Astrocyte (in vitro differentiated cells and primary cell): ENCODE measurements at regions not wholly inside any gene's neighbourhood (a gene's known extent, or its start where the extent isn't known, plus 50 kb on each side); places are given as distances from the start of the nearest gene placed in this dataset.

Experiments used
- DNase-seq: peaks from one replicate; pipeline ENCODE4 v3.0.0-alpha.2; 2010; ENCODE audit warnings: low read depth
- FAIRE-seq: peaks from 2 replicates; lab custom pipeline; 2011; peaks lifted over from hg19 to GRCh38; lab: Jason Lieb, UNC
- H2AFZ ChIP-seq: 2 replicates; pipeline ENCODE4 v1.6.0; 2012; ENCODE audit warnings: low read depth, low read length, inconsistent platforms
- H3K27ac ChIP-seq: 2 replicates; pipeline ENCODE4 v1.5.1; 2011; ENCODE audit warnings: low read depth, low read length, inconsistent platforms
- H3K27me3 ChIP-seq: 2 replicates; pipeline ENCODE4 v1.6.0; 2011; ENCODE audit warnings: low read length, inconsistent platforms; ENCODE audit not compliant: insufficient read depth
- H3K36me3 ChIP-seq: 2 replicates; pipeline ENCODE4 v1.5.1; 2011; ENCODE audit warnings: low read length, inconsistent platforms; ENCODE audit not compliant: insufficient read depth
- H3K4me1 ChIP-seq: 2 replicates; pipeline ENCODE4 v1.5.1; 2011; ENCODE audit warnings: low read length, inconsistent platforms; ENCODE audit not compliant: insufficient read depth
- H3K4me2 ChIP-seq: 2 replicates; pipeline ENCODE4 v1.6.0; 2012; ENCODE audit warnings: low read length, inconsistent platforms
- H3K4me3 ChIP-seq: 2 replicates; pipeline ENCODE4 v1.5.1; 2011; ENCODE audit warnings: low read depth, mild to moderate bottlenecking, low read length, inconsistent platforms; ENCODE audit not compliant: insufficient read depth
- H3K79me2 ChIP-seq: 2 replicates; pipeline ENCODE4 v1.6.0; 2012; ENCODE audit warnings: mild to moderate bottlenecking, low read length, inconsistent platforms; ENCODE audit not compliant: insufficient read depth
- H3K9ac ChIP-seq: 2 replicates; pipeline ENCODE4 v1.6.0; 2012; ENCODE audit warnings: mild to moderate bottlenecking, low read length, inconsistent platforms
- H3K9me3 ChIP-seq: 2 replicates; pipeline ENCODE4 v1.5.1; 2012; ENCODE audit warnings: low read depth, mild to moderate bottlenecking, low read length, inconsistent platforms; ENCODE audit not compliant: insufficient read depth
- H4K20me1 ChIP-seq: 2 replicates; pipeline ENCODE4 v1.6.0; 2012; ENCODE audit warnings: low read length, inconsistent platforms; ENCODE audit not compliant: insufficient read depth
- H3K27ac Mint-ChIP-seq: one replicate; pipeline ENCODE4 v1.8.0; 2021; ENCODE audit warnings: mild to moderate bottlenecking, mixed read lengths; ENCODE audit not compliant: unreplicated experiment
- H3K27me3 Mint-ChIP-seq: one replicate; pipeline ENCODE4 v1.8.0; 2021; ENCODE audit warnings: low read depth, mixed read lengths; ENCODE audit not compliant: unreplicated experiment
- H3K36me3 Mint-ChIP-seq: one replicate; pipeline ENCODE4 v1.8.0; 2021; ENCODE audit warnings: low read depth, mixed read lengths; ENCODE audit not compliant: unreplicated experiment
- H3K4me1 Mint-ChIP-seq: one replicate; pipeline ENCODE4 v1.8.0; 2021; ENCODE audit warnings: low read depth, mixed read lengths; ENCODE audit not compliant: unreplicated experiment
- H3K4me3 Mint-ChIP-seq: one replicate; pipeline ENCODE4 v1.8.0; 2021; ENCODE audit warnings: mild to moderate bottlenecking, moderate library complexity, mixed read lengths; ENCODE audit not compliant: unreplicated experiment
- H3K9me3 Mint-ChIP-seq: one replicate; pipeline ENCODE4 v1.8.0; 2021; ENCODE audit warnings: mild to moderate bottlenecking, mixed read lengths; ENCODE audit not compliant: unreplicated experiment
- EZH2 ChIP-seq: IDR thresholded peaks from 2 replicates; pipeline ENCODE4 v1.6.1; 2012; ENCODE audit warnings: mild to moderate bottlenecking, low read length, inconsistent platforms; ENCODE audit not compliant: insufficient read depth
- TF ChIP-seq, protein P1 (sequence below): IDR thresholded peaks from 2 replicates; pipeline ENCODE4 v1.5.1; 2011; ENCODE audit warnings: low read depth, mild to moderate bottlenecking, inconsistent platforms, low read length, moderate library complexity; ENCODE audit not compliant: insufficient read depth

DNA sequence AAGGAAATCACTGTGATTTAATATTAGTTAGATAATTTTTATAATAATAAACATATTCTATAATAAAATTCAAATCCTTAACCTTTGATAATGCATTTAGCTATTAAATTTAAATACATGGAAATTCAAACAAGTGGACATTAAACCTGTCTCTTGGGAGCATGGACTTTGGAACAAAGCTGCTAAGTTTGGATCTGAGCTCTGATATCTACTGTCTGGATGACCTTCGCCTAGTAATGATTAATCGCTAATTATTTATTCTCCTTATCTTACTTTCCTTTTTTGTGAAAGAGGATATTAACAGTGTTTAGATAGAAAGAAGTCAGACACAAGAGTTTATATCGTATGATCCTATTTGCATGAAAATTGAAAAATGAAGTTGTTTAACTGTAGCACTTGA is 980.9 kb downstream of the FSTL5 start:
- Histone ChIP-seq H3K4me1 (no peaks in the 10 kb centered on the region), H3K4me2 (no peak overlapping the region), H3K27ac (no peak overlapping the region), H3K36me3 (no peaks in the 10 kb centered on the region), H3K9ac (no peak overlapping the region), H3K79me2 (no peaks in the 10 kb centered on the region), H4K20me1 (no peaks in the 10 kb centered on the region), H3K27me3 (no peaks in the 10 kb centered on the region), H2AFZ (no peak overlapping the region), H3K9me3 (no peaks in the 10 kb centered on the region), H3K4me3 (no peak overlapping the region)
- no peaks in the 10 kb centered on the region for H3K36me3 Mint-ChIP-seq
- no peaks in the 10 kb centered on the region for H3K9me3 Mint-ChIP-seq
- H3K4me3 Mint-ChIP-seq: no peak overlapping the region
- TF ChIP-seq EZH2: no peak
- TF ChIP-seq, protein P1, sequence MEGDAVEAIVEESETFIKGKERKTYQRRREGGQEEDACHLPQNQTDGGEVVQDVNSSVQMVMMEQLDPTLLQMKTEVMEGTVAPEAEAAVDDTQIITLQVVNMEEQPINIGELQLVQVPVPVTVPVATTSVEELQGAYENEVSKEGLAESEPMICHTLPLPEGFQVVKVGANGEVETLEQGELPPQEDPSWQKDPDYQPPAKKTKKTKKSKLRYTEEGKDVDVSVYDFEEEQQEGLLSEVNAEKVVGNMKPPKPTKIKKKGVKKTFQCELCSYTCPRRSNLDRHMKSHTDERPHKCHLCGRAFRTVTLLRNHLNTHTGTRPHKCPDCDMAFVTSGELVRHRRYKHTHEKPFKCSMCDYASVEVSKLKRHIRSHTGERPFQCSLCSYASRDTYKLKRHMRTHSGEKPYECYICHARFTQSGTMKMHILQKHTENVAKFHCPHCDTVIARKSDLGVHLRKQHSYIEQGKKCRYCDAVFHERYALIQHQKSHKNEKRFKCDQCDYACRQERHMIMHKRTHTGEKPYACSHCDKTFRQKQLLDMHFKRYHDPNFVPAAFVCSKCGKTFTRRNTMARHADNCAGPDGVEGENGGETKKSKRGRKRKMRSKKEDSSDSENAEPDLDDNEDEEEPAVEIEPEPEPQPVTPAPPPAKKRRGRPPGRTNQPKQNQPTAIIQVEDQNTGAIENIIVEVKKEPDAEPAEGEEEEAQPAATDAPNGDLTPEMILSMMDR: no peak
- FAIRE-seq (no peak), DNase-seq (no peak)
- no peaks in the 10 kb centered on the region for H3K4me1 Mint-ChIP-seq
- H3K27me3 Mint-ChIP-seq: no peaks in the 10 kb centered on the region
- H3K27ac Mint-ChIP-seq: no peak overlapping the region

DNA sequence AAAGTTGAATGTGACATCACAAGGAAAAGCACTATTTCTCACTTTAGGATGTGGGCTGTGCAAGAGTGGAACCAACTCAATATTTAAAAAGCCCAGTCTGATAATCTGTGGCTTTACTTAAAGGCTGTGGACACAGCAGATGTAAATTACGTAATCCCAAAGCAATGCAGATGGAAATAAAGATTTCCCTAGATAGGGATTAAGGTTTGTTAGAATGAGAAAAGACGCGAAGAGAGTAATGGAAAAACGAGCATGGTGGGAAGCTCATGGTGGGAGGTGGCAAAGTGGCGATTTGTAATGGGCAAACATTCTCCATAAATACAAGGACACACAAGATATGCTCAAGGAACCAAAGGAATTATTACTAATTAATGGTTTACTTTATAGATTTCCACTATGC is 985.5 kb downstream of the FSTL5 start:
- Histone ChIP-seq H3K27me3 (no peaks in the 10 kb centered on the region), H3K4me1 (no peaks in the 10 kb centered on the region), H3K27ac (no peak overlapping the region), H3K9ac (no peak overlapping the region), H3K9me3 (no peaks in the 10 kb centered on the region), H3K4me3 (no peak overlapping the region), H4K20me1 (no peaks in the 10 kb centered on the region), H2AFZ (no peak overlapping the region), H3K79me2 (no peaks in the 10 kb centered on the region), H3K36me3 (no peaks in the 10 kb centered on the region), H3K4me2 (no peak overlapping the region)
- no peak for TF ChIP-seq EZH2
- TF ChIP-seq, protein P1: no peak
- FAIRE-seq: no peak
- Mint-ChIP-seq H3K4me3 (no peak overlapping the region), H3K4me1 (no peaks in the 10 kb centered on the region), H3K9me3 (no peaks in the 10 kb centered on the region), H3K27me3 (no peaks in the 10 kb centered on the region), H3K27ac (no peak overlapping the region), H3K36me3 (no peaks in the 10 kb centered on the region)
- DNase-seq: no peak

DNA sequence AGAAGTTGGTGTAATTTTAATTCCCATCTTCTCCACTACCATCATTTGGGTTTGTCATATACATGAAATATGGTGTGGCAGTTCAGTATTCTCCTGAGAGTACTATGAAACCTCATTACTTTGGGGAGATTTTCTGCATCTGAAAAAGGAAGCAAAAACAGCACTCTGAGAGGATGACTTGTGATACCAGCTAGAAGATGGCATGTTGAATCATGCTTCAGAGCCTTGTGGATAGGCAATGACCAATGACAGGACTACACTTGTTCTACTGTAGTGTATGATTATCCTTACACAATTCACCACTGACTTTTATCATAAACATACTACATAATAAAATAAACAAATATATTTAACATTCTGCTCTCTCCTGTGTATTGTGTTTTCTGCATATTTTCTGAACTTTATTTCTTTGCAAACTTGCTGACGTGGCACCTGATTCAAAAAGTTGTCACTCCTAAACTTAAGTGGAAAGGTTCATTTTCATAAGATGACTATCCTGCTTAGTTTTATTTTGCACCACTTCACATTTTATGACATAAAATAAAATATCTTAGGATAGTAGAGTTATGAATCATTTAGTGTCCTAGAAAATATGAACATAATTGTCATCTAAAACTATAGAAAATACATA is 991.3 kb downstream of the FSTL5 start:
- H3K27ac ChIP-seq: no peak overlapping the region
- no peaks in the 10 kb centered on the region for H3K9me3 ChIP-seq
- TF ChIP-seq, protein P1: no peak
- TF ChIP-seq EZH2: no peak
- no peak overlapping the region for H2AFZ ChIP-seq
- H3K4me1 ChIP-seq: no peaks in the 10 kb centered on the region
- H3K27me3 ChIP-seq: no peaks in the 10 kb centered on the region
- H3K4me3 ChIP-seq: no peak overlapping the region
- H3K4me1 Mint-ChIP-seq: no peaks in the 10 kb centered on the region
- H3K9ac ChIP-seq: no peak overlapping the region
- FAIRE-seq (no peak), DNase-seq (no peak)
- H3K36me3 Mint-ChIP-seq: no peaks in the 10 kb centered on the region
- H3K9me3 Mint-ChIP-seq: no peaks in the 10 kb centered on the region
- H3K79me2 ChIP-seq: no peaks in the 10 kb centered on the region
- no peak overlapping the region for H3K4me2 ChIP-seq
- H3K27me3 Mint-ChIP-seq: no peaks in the 10 kb centered on the region
- no peaks in the 10 kb centered on the region for H3K36me3 ChIP-seq
- H4K20me1 ChIP-seq: no peaks in the 10 kb centered on the region
- no peak overlapping the region for H3K4me3 Mint-ChIP-seq
- no peak overlapping the region for H3K27ac Mint-ChIP-seq
